Adrenal gland (tissue), 5 donors: ENCODE measurements at regions not wholly inside any gene's neighbourhood (a gene's known extent, or its start where the extent isn't known, plus 50 kb on each side); places are given as distances from the start of the nearest gene placed in this dataset.
"Not testable (repeated sequence)": the region's sequence is repeated elsewhere in the genome, so short reads cannot be mapped to it uniquely, and the experiment has no call there.

Experiments
- CTCF ChIP-seq, 6 experiments: fragments of 450-650 bp in 4 of 6; fragments of 200-600 bp in 2 of 6; sonication (generic) in 1 of 6; IDR thresholded peaks; 1 replicate in 5 of 6; 2 replicates in 1 of 6; pipeline versions ENCODE4 v1.5.1 to v1.8.0; 2016 to 2021; ENCODE audit warnings: antibody characterized with exemption in 6 of 6, mild to moderate bottlenecking in 2 of 6, moderate library complexity in 1 of 6
- POLR2A ChIP-seq, 2 donors: fragments of 450-650 bp; IDR thresholded peaks; one replicate each; pipeline ENCODE4 v1.6.1; 2017; ENCODE audit warnings: antibody characterized with exemption in 2 of 2, mild to moderate bottlenecking in 2 of 2, moderate library complexity in 1 of 2
- donor health status: DM: no; HTN: no; CAD: no.

GRCh38 chr13:76821222-76821621 lies 65.0 kb downstream of the KCTD12 start:
- not testable (repeated sequence) for TF ChIP-seq POLR2A, CTCF (IDR thresholded peaks at IDR 0.05)
